SH-SY5Y (cell line): ENCODE measurements at regions not wholly inside any gene's neighbourhood (a gene's known extent, or its start where the extent isn't known, plus 50 kb on each side); places are given as distances from the start of the nearest gene placed in this dataset.

ENCODE experiments used
- GATA2 ChIP-seq: IDR thresholded peaks from 2 replicates; pipeline ENCODE4 v1.6.1; 2011; ENCODE audit warnings: mild to moderate bottlenecking, low read depth, low read length
- GATA3 ChIP-seq: IDR thresholded peaks from 2 replicates; pipeline ENCODE4 v1.6.1; 2011; ENCODE audit warnings: low read depth, mild to moderate bottlenecking, low read length, moderate library complexity

- no peak for TF ChIP-seq GATA3
- TF ChIP-seq GATA2 = no peak
These were observed 68.4 kb downstream of the GGTLC2 start for GRCh38 chr22:22712666-22713365.
